IMR-90 (cell line): ENCODE measurements at regions not wholly inside any gene's neighbourhood (a gene's known extent, or its start where the extent isn't known, plus 50 kb on each side); places are given as distances from the start of the nearest gene placed in this dataset.

ENCODE experiments used
- ATAC-seq: fragments of 200-7000 bp; cut with Tn5 transposase; 2 replicates; pipeline ENCODE4 v1.9.1; 2020; ENCODE audit warnings: low read depth, mild to moderate bottlenecking, moderate library complexity
- BruUV-seq: library from RNA; stranded (reverse); fragments of 400-500 nt; replicated peaks from 2 replicates; lab custom pipeline; 2021; lab: Mats Ljungman, UMichigan
- CTCF ChIA-PET: fragments of 300-600 bp; formaldehyde crosslinking; extraction: SDS; loops from one replicate; lab custom pipeline; 2021; ENCODE audit warnings: antibody characterized with exemption; lab: Yijun Ruan, JAX
- POLR2A ChIA-PET: fragments of 300-600 bp; sonication (Branson Sonifier 250); formaldehyde crosslinking; loops from one replicate; lab custom pipeline; 2022; ENCODE audit warnings: antibody characterized with exemption; ENCODE audit not compliant: unreplicated experiment; lab: Charles Lee
- DNase-seq: peaks from one replicate; pipeline ENCODE4 v3.0.0; 2013
- H2AFZ ChIP-seq: replicated peaks from 2 replicates; pipeline ENCODE3; 2013; ENCODE audit warnings: low read length, mild to moderate bottlenecking; ENCODE audit not compliant: poor library complexity
- H2AK5ac ChIP-seq: 2 replicates; pipeline ENCODE4 v1.6.1; 2013; ENCODE audit warnings: low read depth, low read length, inconsistent platforms
- H2AK9ac ChIP-seq: replicated peaks from 2 replicates; pipeline ENCODE3; 2013; ENCODE audit warnings: mild to moderate bottlenecking, low read depth, low read length, moderate library complexity; ENCODE audit not compliant: poor library complexity
- H2BK120ac ChIP-seq: 2 replicates; pipeline ENCODE4 v1.6.1; 2013; ENCODE audit warnings: low read depth, low read length, inconsistent platforms
- H2BK15ac ChIP-seq: 3 replicates; pipeline ENCODE4 v1.6.1; 2013; ENCODE audit warnings: low read depth, low read length, inconsistent platforms
- H2BK20ac ChIP-seq: 2 replicates; pipeline ENCODE4 v1.6.1; 2013; ENCODE audit warnings: low read depth, mild to moderate bottlenecking, inconsistent platforms, low read length, moderate library complexity
- H2BK5ac ChIP-seq: 2 replicates; pipeline ENCODE4 v1.6.1; 2013; ENCODE audit warnings: mild to moderate bottlenecking, low read depth, low read length, inconsistent platforms; ENCODE audit not compliant: poor library complexity, severe bottlenecking
- H3K14ac ChIP-seq: replicated peaks from 2 replicates; pipeline ENCODE4 v1.6.1; 2013; ENCODE audit warnings: low read depth, low read length, inconsistent platforms
- H3K18ac ChIP-seq: 2 replicates; pipeline ENCODE4 v1.6.1; 2013; ENCODE audit warnings: low read depth, low read length, control low read depth
- H3K23ac ChIP-seq: 2 replicates; pipeline ENCODE4 v1.6.1; 2013; ENCODE audit warnings: low read depth, low read length, inconsistent platforms
- H3K27ac ChIP-seq: 2 replicates; pipeline ENCODE4 v1.5.1; 2013; ENCODE audit warnings: mild to moderate bottlenecking, control low read depth, low read length; ENCODE audit not compliant: insufficient read depth
- H3K27me3 ChIP-seq: 2 replicates; pipeline ENCODE4 v1.6.1; 2013; ENCODE audit warnings: low read length; ENCODE audit not compliant: control insufficient read depth, insufficient read depth
- H3K36me3 ChIP-seq: 2 replicates; pipeline ENCODE4 v1.6.1; 2013; ENCODE audit warnings: low read length, mixed read lengths; ENCODE audit not compliant: control insufficient read depth, insufficient read depth
- H3K4ac ChIP-seq: 2 replicates; pipeline ENCODE4 v1.6.1; 2013; ENCODE audit warnings: low read depth, low read length, inconsistent platforms
- H3K4me1 ChIP-seq: 2 replicates; pipeline ENCODE4 v1.6.1; 2013; ENCODE audit warnings: low read length, mixed read lengths; ENCODE audit not compliant: control insufficient read depth, insufficient read depth
- H3K4me2 ChIP-seq: 2 replicates; pipeline ENCODE4 v1.6.1; 2013; ENCODE audit warnings: low read depth, mild to moderate bottlenecking, control low read depth, low read length, moderate library complexity
- H3K4me3 ChIP-seq: 2 replicates; pipeline ENCODE4 v1.5.1; 2013; ENCODE audit warnings: low read depth, mild to moderate bottlenecking, control low read depth, low read length, moderate library complexity; ENCODE audit not compliant: insufficient read depth
- H3K56ac ChIP-seq: 2 replicates; pipeline ENCODE4 v1.6.1; 2013; ENCODE audit warnings: low read length, inconsistent platforms; ENCODE audit not compliant: insufficient read depth; ENCODE audit errors: extremely low read depth
- H3K79me1 ChIP-seq, 2 experiments: 2 replicates each; pipeline ENCODE4 v1.6.1; 2013; ENCODE audit warnings: low read length in 2 of 2, inconsistent platforms in 1 of 2, low read depth in 1 of 2
- H3K9ac ChIP-seq: 2 replicates; pipeline ENCODE4 v1.6.1; 2013; ENCODE audit warnings: low read depth, low read length, control low read depth
- H3K9me1 ChIP-seq: 2 replicates; pipeline ENCODE4 v1.6.1; 2013; ENCODE audit warnings: low read length, inconsistent platforms; ENCODE audit not compliant: insufficient read depth
- H3K9me3 ChIP-seq: 2 replicates; pipeline ENCODE4 v1.6.1; 2013; ENCODE audit warnings: low read length; ENCODE audit not compliant: control insufficient read depth, insufficient read depth
- H4K20me1 ChIP-seq: 2 replicates; pipeline ENCODE4 v1.6.1; 2013; ENCODE audit warnings: low read length, inconsistent platforms; ENCODE audit not compliant: insufficient read depth
- H4K5ac ChIP-seq: 2 replicates; pipeline ENCODE4 v1.6.1; 2013; ENCODE audit warnings: mild to moderate bottlenecking, low read depth, low read length, control low read depth
- H4K8ac ChIP-seq, 2 experiments: 2 replicates each; pipeline ENCODE4 v1.6.1; 2013; ENCODE audit warnings: low read depth in 2 of 2, low read length in 2 of 2, control low read depth in 1 of 2, inconsistent platforms in 1 of 2
- H4K91ac ChIP-seq: 2 replicates; pipeline ENCODE4 v1.6.1; 2013; ENCODE audit warnings: low read depth, low read length, inconsistent platforms; ENCODE audit not compliant: insufficient read depth
- ELK1 ChIP-seq: fragments of 150-350 bp; IDR thresholded peaks from 2 replicates; pipeline ENCODE4 v1.6.1; 2016; ENCODE audit warnings: low read depth, mild to moderate bottlenecking, low read length, moderate library complexity, borderline replicate concordance
- MAFK ChIP-seq: IDR thresholded peaks from 2 replicates; pipeline ENCODE4 v1.6.1; 2012; ENCODE audit warnings: low read depth, low read length, improper control_type of control experiment
- POLR2A ChIP-seq: IDR thresholded peaks from 2 replicates; pipeline ENCODE4 v1.6.1; 2012; ENCODE audit warnings: mild to moderate bottlenecking, low read depth, low read length
- RAD21 ChIP-seq: IDR thresholded peaks from 2 replicates; pipeline ENCODE4 v1.6.1; 2012; ENCODE audit warnings: low read length, improper control_type of control experiment
- RCOR1 ChIP-seq: IDR thresholded peaks from 2 replicates; pipeline ENCODE4 v1.6.1; 2012; ENCODE audit warnings: mild to moderate bottlenecking, low read length, improper control_type of control experiment; ENCODE audit not compliant: insufficient replicate concordance
- RFX5 ChIP-seq: IDR thresholded peaks from 2 replicates; pipeline ENCODE4 v1.8.0; 2012; ENCODE audit warnings: low read depth, mild to moderate bottlenecking, low read length, moderate library complexity
- dilution Hi-C: fragments of 300-500 bp; cut with HindIII; formaldehyde crosslinking; loops from one replicate; pipeline ENCODE4 v1.14.3; 2018; ENCODE audit warnings: low sequenced_read_pairs; ENCODE audit not compliant: unreplicated experiment
- in situ Hi-C: fragments of 300-500 bp; cut with MboI; formaldehyde crosslinking; loops from 3 replicates; pipeline ENCODE4 v1.14.3; 2019; ENCODE audit warnings: low sequenced_read_pairs, inconsistent platforms, mixed read lengths
- intact Hi-C: fragments of 100-400 bp; cut with micrococcal nuclease; formaldehyde crosslinking; loops from 2 replicates; pipeline ENCODE4 v1.10.0; 2022
- TF ChIP-seq, protein P1 (sequence below): fragments of 150-350 bp; IDR thresholded peaks from 2 replicates; pipeline ENCODE4 v1.6.1; 2017; ENCODE audit warnings: mild to moderate bottlenecking, antibody characterized with exemption, low read length, low read depth
- TF ChIP-seq, protein P2 (sequence below): conservative IDR thresholded peaks from 2 replicates; pipeline ENCODE4 v1.5.1; 2012; ENCODE audit warnings: mild to moderate bottlenecking, low read depth, low read length, improper control_type of control experiment

- in situ Hi-C loops: no loop called here
- H3K27ac ChIP-seq: no peak overlapping the region; the same call in 1 of the 2 replicates
- BruUV-seq: no TSS peak
These were observed 50.1 kb upstream of the DEK start for GRCh38 chr6:18314317-18314997.

More at GRCh38 chr6:18314317-18314997, 50.1 kb upstream of the DEK start:
- Histone ChIP-seq H4K8ac (peak overlapping the region in 1 of 2 experiments; percentile 19; a peak in 1 of 4 replicates), H2BK20ac (peak overlapping the region; percentile 22; the same call in 1 of the 2 replicates), H3K4me1 (peaks cover 6% of the 10 kb centered on the region), H3K23ac (no peak overlapping the region), H3K14ac (0 out of 2 replicates have a peak overlapping the region, but pooled peaks have one; percentile 24), H4K20me1 (no peaks in the 10 kb centered on the region), H2AK5ac (no peak overlapping the region), H4K5ac (peak overlapping the region; percentile 27; the same call in 1 of the 2 replicates), H2BK15ac (peak overlapping the region; percentile 55; the same call in 2 of the 3 replicates), H3K9me1 (no peaks in the 10 kb centered on the region), H2AK9ac (no peak overlapping the region), H2AFZ (no peak overlapping the region), H3K18ac (peak overlapping the region; percentile 60; the same call in 1 of the 2 replicates), H3K9ac (no peak overlapping the region), H3K4me3 (no peak overlapping the region), H4K91ac (0 out of 2 replicates have a peak overlapping the region, but pooled peaks have one; percentile 4), H3K27me3 (no peaks in the 10 kb centered on the region), H3K36me3 (no peaks in the 10 kb centered on the region), H2BK120ac (peak overlapping the region; percentile 38), H3K4me2 (peak overlapping the region; percentile 21), H3K56ac (no peak overlapping the region), H3K4ac (peak overlapping the region; percentile 14), H3K79me1 (no peaks in the 10 kb centered on the region), H2BK5ac (no peak overlapping the region), H3K9me3 (peaks cover 2% of the 10 kb centered on the region; the same call in 1 of the 2 replicates)
- CTCF ChIA-PET: no interaction called here
- DNase-seq (peak; percentile 50), ATAC-seq (peak; percentile 59)
- intact Hi-C loops (no loop called here), dilution Hi-C loops (no loop called here)
- no peak for TF ChIP-seq ELK1
- TF ChIP-seq, protein P1, sequence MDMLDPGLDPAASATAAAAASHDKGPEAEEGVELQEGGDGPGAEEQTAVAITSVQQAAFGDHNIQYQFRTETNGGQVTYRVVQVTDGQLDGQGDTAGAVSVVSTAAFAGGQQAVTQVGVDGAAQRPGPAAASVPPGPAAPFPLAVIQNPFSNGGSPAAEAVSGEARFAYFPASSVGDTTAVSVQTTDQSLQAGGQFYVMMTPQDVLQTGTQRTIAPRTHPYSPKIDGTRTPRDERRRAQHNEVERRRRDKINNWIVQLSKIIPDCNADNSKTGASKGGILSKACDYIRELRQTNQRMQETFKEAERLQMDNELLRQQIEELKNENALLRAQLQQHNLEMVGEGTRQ: no peak
- TF ChIP-seq, protein P2, sequence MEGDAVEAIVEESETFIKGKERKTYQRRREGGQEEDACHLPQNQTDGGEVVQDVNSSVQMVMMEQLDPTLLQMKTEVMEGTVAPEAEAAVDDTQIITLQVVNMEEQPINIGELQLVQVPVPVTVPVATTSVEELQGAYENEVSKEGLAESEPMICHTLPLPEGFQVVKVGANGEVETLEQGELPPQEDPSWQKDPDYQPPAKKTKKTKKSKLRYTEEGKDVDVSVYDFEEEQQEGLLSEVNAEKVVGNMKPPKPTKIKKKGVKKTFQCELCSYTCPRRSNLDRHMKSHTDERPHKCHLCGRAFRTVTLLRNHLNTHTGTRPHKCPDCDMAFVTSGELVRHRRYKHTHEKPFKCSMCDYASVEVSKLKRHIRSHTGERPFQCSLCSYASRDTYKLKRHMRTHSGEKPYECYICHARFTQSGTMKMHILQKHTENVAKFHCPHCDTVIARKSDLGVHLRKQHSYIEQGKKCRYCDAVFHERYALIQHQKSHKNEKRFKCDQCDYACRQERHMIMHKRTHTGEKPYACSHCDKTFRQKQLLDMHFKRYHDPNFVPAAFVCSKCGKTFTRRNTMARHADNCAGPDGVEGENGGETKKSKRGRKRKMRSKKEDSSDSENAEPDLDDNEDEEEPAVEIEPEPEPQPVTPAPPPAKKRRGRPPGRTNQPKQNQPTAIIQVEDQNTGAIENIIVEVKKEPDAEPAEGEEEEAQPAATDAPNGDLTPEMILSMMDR: no peak
- TF ChIP-seq POLR2A: no peak
- TF ChIP-seq RCOR1: no peak
- TF ChIP-seq MAFK: no peak
- no peak for TF ChIP-seq RAD21
- no peak for TF ChIP-seq RFX5
- POLR2A ChIA-PET: no interaction called here
